ENCODE measurements at regions not wholly inside any gene's neighbourhood (a gene's known extent, or its start where the extent isn't known, plus 50 kb on each side); places are given as distances from the start of the nearest gene placed in this dataset.

GRCh38 chr2:84257831-84258230 is 201.2 kb downstream of the SUCLG1 start:
- TF ChIP-seq CTCF (IDR thresholded peaks at IDR 0.05; ENCODE audit: low read depth, low read length, poor library complexity, severe bottlenecking), result no peak
- TF ChIP-seq EZH2phosphoT487 (IDR thresholded peaks at IDR 0.05; ENCODE audit: borderline replicate concordance, low read length), result no peak

Data from DOHH2 (cell line).